HFFc6 (cell line): ENCODE measurements at regions not wholly inside any gene's neighbourhood (a gene's known extent, or its start where the extent isn't known, plus 50 kb on each side); places are given as distances from the start of the nearest gene placed in this dataset.

ENCODE experiments used
- DNase-seq: peaks from one replicate; pipeline ENCODE4 v3.0.0-alpha.2; 2018
- H3K27ac Mint-ChIP-seq: 2 replicates; pipeline ENCODE4 v1.8.0; 2020; ENCODE audit warnings: mild to moderate bottlenecking, mixed read lengths
- H3K27me3 Mint-ChIP-seq: 2 replicates; pipeline ENCODE4 v1.8.0; 2021; ENCODE audit warnings: mild to moderate bottlenecking, moderate library complexity, mixed read lengths; ENCODE audit not compliant: insufficient read depth
- H3K36me3 Mint-ChIP-seq: 2 replicates; pipeline ENCODE4 v1.8.0; 2021; ENCODE audit warnings: low read depth, mixed read lengths
- H3K4me1 Mint-ChIP-seq: 2 replicates; pipeline ENCODE4 v1.8.0; 2020; ENCODE audit warnings: low read depth, mixed read lengths
- H3K4me3 Mint-ChIP-seq: 2 replicates; pipeline ENCODE4 v1.8.0; 2020; ENCODE audit warnings: mild to moderate bottlenecking, moderate library complexity, mixed read lengths
- H3K9me3 Mint-ChIP-seq: 2 replicates; pipeline ENCODE4 v1.8.0; 2020; ENCODE audit warnings: mild to moderate bottlenecking, mixed read lengths
- CTCF ChIP-seq: fragments of 200-600 bp; sonication (generic); IDR thresholded peaks from 2 replicates; pipeline ENCODE4 v1.5.0; 2021; ENCODE audit warnings: antibody characterized with exemption, mild to moderate bottlenecking

GRCh38 chr9:78682216-78682615 is 385.3 kb downstream of the PSAT1 start:
- no peak overlapping the region for H3K4me3 Mint-ChIP-seq
- peak overlapping the region; percentile 19; the same call in 1 of the 2 replicates for H3K27ac Mint-ChIP-seq
- no peak for DNase-seq
- no peaks in the 10 kb centered on the region for H3K27me3 Mint-ChIP-seq
- TF ChIP-seq CTCF = no peak
- H3K36me3 Mint-ChIP-seq = no peaks in the 10 kb centered on the region
- H3K9me3 Mint-ChIP-seq = no peaks in the 10 kb centered on the region
- peaks cover 42% of the 10 kb centered on the region for H3K4me1 Mint-ChIP-seq

DNA sequence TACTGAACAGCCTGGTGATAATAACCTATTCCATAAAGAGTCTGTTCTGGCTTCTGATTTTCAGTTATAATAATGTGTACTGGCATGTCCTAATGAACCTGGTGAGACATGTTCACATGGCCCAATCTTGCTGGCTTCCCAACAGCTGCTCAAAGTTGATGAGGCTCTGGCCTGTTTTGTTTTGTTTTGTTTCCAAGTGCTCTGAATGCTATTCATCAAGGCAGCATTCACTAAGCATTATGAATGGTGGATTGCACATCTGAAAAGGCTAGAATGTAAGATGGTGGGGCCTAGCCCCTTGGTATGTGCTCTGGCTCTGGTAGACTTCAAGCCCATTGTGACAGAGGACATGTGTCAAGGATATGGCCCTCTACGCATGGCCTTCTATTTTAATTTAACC is 388.5 kb downstream of the PSAT1 start:
- Mint-ChIP-seq H3K27me3 (no peaks in the 10 kb centered on the region), H3K27ac (no peak overlapping the region)
- peak; percentile 17 for DNase-seq

GRCh38 chr9:78688796-78689195 is 391.9 kb downstream of the PSAT1 start:
- Mint-ChIP-seq H3K9me3 (no peaks in the 10 kb centered on the region), H3K4me3 (no peak overlapping the region), H3K4me1 (peaks cover 49% of the 10 kb centered on the region), H3K27ac (no peak overlapping the region), H3K36me3 (peaks cover 5% of the 10 kb centered on the region), H3K27me3 (no peaks in the 10 kb centered on the region; the same call in 1 of the 2 replicates)
- DNase-seq = no peak
- no peak for TF ChIP-seq CTCF

More for the DNA sequence above, 388.5 kb downstream of the PSAT1 start:
- Mint-ChIP-seq H3K36me3 (no peaks in the 10 kb centered on the region), H3K9me3 (no peaks in the 10 kb centered on the region), H3K4me1 (peaks cover 27% of the 10 kb centered on the region), H3K4me3 (no peak overlapping the region)
- no peak for TF ChIP-seq CTCF

DNA sequence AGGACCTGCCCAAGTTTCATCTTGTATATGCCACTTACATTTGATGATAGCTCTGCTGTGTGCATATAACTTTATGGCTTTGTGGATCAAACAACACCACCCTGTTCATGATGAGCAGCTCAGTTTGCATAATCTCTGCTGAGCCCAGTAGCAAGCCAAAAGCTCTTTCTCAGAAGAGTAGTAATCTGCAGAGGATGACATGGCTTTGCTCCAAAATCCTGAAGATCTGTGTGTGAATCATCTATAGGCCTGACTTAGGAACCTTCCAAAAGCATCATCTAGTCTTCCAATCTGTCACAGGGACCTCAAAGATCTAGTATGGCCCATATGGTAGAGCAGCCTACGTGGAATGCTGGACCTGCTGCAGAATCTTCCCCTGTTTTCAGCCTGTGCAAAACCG is 394.6 kb downstream of the PSAT1 start:
- Mint-ChIP-seq H3K4me1 (peaks cover 56% of the 10 kb centered on the region), H3K4me3 (no peak overlapping the region), H3K27ac (peak overlapping the region; percentile 39), H3K36me3 (peaks cover 5% of the 10 kb centered on the region), H3K9me3 (no peaks in the 10 kb centered on the region), H3K27me3 (no peaks in the 10 kb centered on the region; the same call in 1 of the 2 replicates)
- peak; percentile 73 for DNase-seq
- TF ChIP-seq CTCF = no peak

DNA sequence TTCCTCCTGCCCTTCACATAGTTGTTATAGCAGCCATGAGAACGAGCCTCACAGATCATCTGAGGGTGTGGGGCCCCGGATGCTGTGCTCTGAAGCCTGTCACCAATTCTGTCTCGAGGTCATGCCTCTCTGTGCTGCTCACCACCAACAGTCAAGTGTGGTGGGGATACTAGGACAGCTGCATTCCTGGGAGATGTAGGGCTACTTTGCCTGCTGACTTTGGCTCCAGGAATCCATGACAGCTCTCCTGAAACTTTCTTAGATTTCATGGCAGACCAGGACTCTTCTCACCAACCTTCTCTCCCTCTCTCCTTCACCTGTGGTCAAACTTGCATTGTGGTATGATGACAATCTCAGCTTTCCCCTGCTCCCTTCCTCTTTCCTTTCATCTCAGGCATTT is 395.9 kb downstream of the PSAT1 start:
- Mint-ChIP-seq H3K4me3 (peak overlapping the region; percentile 38), H3K36me3 (peaks cover 5% of the 10 kb centered on the region), H3K27ac (peak overlapping the region; percentile 91), H3K27me3 (no peaks in the 10 kb centered on the region; the same call in 1 of the 2 replicates), H3K4me1 (peaks cover 68% of the 10 kb centered on the region), H3K9me3 (no peaks in the 10 kb centered on the region)
- TF ChIP-seq CTCF = no peak
- peak; percentile 77 for DNase-seq

DNA sequence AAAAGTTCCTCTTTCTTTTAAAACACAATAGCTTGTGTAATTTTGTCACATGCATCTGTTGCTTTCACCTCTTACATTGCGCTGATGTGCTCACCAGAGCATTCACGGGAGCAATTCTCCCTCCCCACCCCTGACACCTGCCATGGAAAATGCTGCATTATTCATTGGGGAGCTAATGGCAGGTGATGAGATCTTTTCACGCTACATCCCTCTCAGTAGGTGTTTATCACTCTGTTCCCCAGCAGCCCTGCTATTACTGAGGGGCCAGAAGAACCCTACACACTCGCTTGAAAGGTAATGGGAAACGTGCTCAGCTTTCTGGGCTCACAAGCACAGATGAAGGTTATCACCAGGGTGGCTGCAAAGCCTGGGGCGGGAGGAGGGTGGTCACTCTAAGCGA is 398.0 kb downstream of the PSAT1 start:
- Mint-ChIP-seq H3K27ac (no peak overlapping the region), H3K9me3 (no peaks in the 10 kb centered on the region), H3K27me3 (peaks cover 2% of the 10 kb centered on the region; the same call in 1 of the 2 replicates), H3K4me3 (no peak overlapping the region), H3K4me1 (peaks cover 77% of the 10 kb centered on the region), H3K36me3 (peaks cover 8% of the 10 kb centered on the region)
- no peak for DNase-seq
- TF ChIP-seq CTCF = no peak
